Glutamatergic neuron (in vitro differentiated cells): ENCODE measurements at regions not wholly inside any gene's neighbourhood (a gene's known extent, or its start where the extent isn't known, plus 50 kb on each side); places are given as distances from the start of the nearest gene placed in this dataset.

Source experiments
- DNase-seq: peaks from one replicate; pipeline ENCODE4 v3.0.0; 2022
- H3K27ac Mint-ChIP-seq: one replicate; pipeline ENCODE4 v1.8.0; 2020; ENCODE audit warnings: mild to moderate bottlenecking, mixed read lengths, inconsistent platforms; ENCODE audit not compliant: unreplicated experiment
- H3K27me3 Mint-ChIP-seq: one replicate; pipeline ENCODE4 v1.8.0; 2020; ENCODE audit warnings: mild to moderate bottlenecking, moderate library complexity, mixed read lengths, inconsistent platforms; ENCODE audit not compliant: unreplicated experiment
- H3K36me3 Mint-ChIP-seq: one replicate; pipeline ENCODE4 v1.8.0; 2020; ENCODE audit warnings: mild to moderate bottlenecking, mixed read lengths, inconsistent platforms; ENCODE audit not compliant: unreplicated experiment
- H3K4me1 Mint-ChIP-seq: one replicate; pipeline ENCODE4 v1.8.0; 2020; ENCODE audit warnings: mild to moderate bottlenecking, low read depth, mixed read lengths, inconsistent platforms; ENCODE audit not compliant: unreplicated experiment
- H3K4me3 Mint-ChIP-seq: one replicate; pipeline ENCODE4 v1.8.0; 2020; ENCODE audit warnings: mild to moderate bottlenecking, mixed read lengths, inconsistent platforms; ENCODE audit not compliant: unreplicated experiment
- H3K9me3 Mint-ChIP-seq: one replicate; pipeline ENCODE4 v1.8.0; 2020; ENCODE audit warnings: mild to moderate bottlenecking, moderate library complexity, mixed read lengths, inconsistent platforms; ENCODE audit not compliant: unreplicated experiment
- CTCF ChIP-seq: fragments of 200-600 bp; sonication (generic); IDR thresholded peaks from one replicate; pipeline ENCODE4 v1.5.0; 2021; ENCODE audit not compliant: partially characterized antibody, unreplicated experiment

- Mint-ChIP-seq H3K27ac (no peak overlapping the region), H3K27me3 (no peaks in the 10 kb centered on the region), H3K9me3 (peaks cover 3% of the 10 kb centered on the region), H3K4me1 (no peaks in the 10 kb centered on the region), H3K4me3 (no peak overlapping the region), H3K36me3 (no peaks in the 10 kb centered on the region)
- DNase-seq: no peak
- TF ChIP-seq CTCF: no peak
These were observed 1191.9 kb upstream of the NUDT12 start for GRCh38 chr5:104754311-104754995.

- Mint-ChIP-seq H3K4me1 (no peaks in the 10 kb centered on the region), H3K36me3 (peaks cover 5% of the 10 kb centered on the region), H3K4me3 (no peak overlapping the region), H3K27ac (no peak overlapping the region), H3K9me3 (peaks cover 2% of the 10 kb centered on the region), H3K27me3 (no peaks in the 10 kb centered on the region)
- no peak for TF ChIP-seq CTCF
- DNase-seq: no peak
These were observed 1189.4 kb upstream of the NUDT12 start for GRCh38 chr5:104751969-104752368.

GRCh38 chr5:104739905-104740304 lies 1177.3 kb upstream of the NUDT12 start:
- H3K36me3 Mint-ChIP-seq: peaks cover 7% of the 10 kb centered on the region

GRCh38 chr5:104739503-104739902 lies 1176.9 kb upstream of the NUDT12 start:
- no peak for TF ChIP-seq CTCF
- Mint-ChIP-seq H3K4me3 (no peak overlapping the region), H3K36me3 (peaks cover 7% of the 10 kb centered on the region), H3K27me3 (peaks cover 2% of the 10 kb centered on the region), H3K27ac (no peak overlapping the region), H3K9me3 (peaks cover under 1% of the 10 kb centered on the region), H3K4me1 (no peaks in the 10 kb centered on the region)
- no peak for DNase-seq

More at GRCh38 chr5:104739905-104740304, 1177.3 kb upstream of the NUDT12 start:
- Mint-ChIP-seq H3K27ac (no peak overlapping the region), H3K4me1 (no peaks in the 10 kb centered on the region), H3K27me3 (peaks cover 2% of the 10 kb centered on the region), H3K4me3 (no peak overlapping the region), H3K9me3 (peaks cover 2% of the 10 kb centered on the region)
- DNase-seq: no peak
- TF ChIP-seq CTCF: no peak

- no peak for DNase-seq
- no peaks in the 10 kb centered on the region for H3K27me3 Mint-ChIP-seq
- H3K4me3 Mint-ChIP-seq: no peak overlapping the region
- no peak for TF ChIP-seq CTCF
- H3K36me3 Mint-ChIP-seq: no peaks in the 10 kb centered on the region
- no peak overlapping the region for H3K27ac Mint-ChIP-seq
- no peaks in the 10 kb centered on the region for H3K9me3 Mint-ChIP-seq
- H3K4me1 Mint-ChIP-seq: no peaks in the 10 kb centered on the region
These were observed 1173.5 kb upstream of the NUDT12 start for GRCh38 chr5:104736073-104736472.
